Gastrocnemius medialis (tissue), 4 donors: ENCODE measurements at regions not wholly inside any gene's neighbourhood (a gene's known extent, or its start where the extent isn't known, plus 50 kb on each side); places are given as distances from the start of the nearest gene placed in this dataset.

Experiments used
- ATAC-seq, 2 donors: fragments of 150-250 bp; one replicate each; pipeline ENCODE4 v1.9.1; 2016
- DNase-seq, 2 donors: peaks; one replicate each; pipeline ENCODE4 v3.0.0-alpha.2; 2019
- H3K27ac ChIP-seq, 4 donors: fragments of 200-600 bp; sonication (generic); 1 replicate in 1 of 4; 2 replicates in 3 of 4; pipeline ENCODE4 v1.5.1; 2016 to 2018; ENCODE audit warnings: mild to moderate bottlenecking in 2 of 4, moderate library complexity in 1 of 4
- H3K27me3 ChIP-seq, 3 donors: fragments of 200-600 bp; sonication (generic) in 2 of 3; 1 replicate in 1 of 3; 2 replicates in 2 of 3; pipeline versions ENCODE4 v1.5.1 to v1.6.0; 2016 to 2019; ENCODE audit warnings: mild to moderate bottlenecking in 1 of 3, moderate library complexity in 1 of 3
- H3K36me3 ChIP-seq, 2 donors: fragments of 200-600 bp; sonication (generic) in 1 of 2; one replicate each; pipeline ENCODE4 v1.5.1; 2017 to 2018
- H3K4me1 ChIP-seq, 2 donors: fragments of 200-600 bp; sonication (generic) in 1 of 2; one replicate each; pipeline ENCODE4 v1.5.1; 2016 to 2017; ENCODE audit warnings: mild to moderate bottlenecking in 2 of 2
- H3K4me3 ChIP-seq, 4 donors: fragments of 200-600 bp; sonication (generic) in 3 of 4; 1 replicate in 1 of 4; 2 replicates in 3 of 4; pipeline ENCODE4 v1.5.1; 2016 to 2019; ENCODE audit warnings: mild to moderate bottlenecking in 2 of 4
- H3K9me3 ChIP-seq, 3 donors: fragments of 200-600 bp; sonication (generic) in 2 of 3; 1 replicate in 1 of 3; 2 replicates in 2 of 3; pipeline ENCODE4 v1.5.1; 2016 to 2019
- CTCF ChIP-seq, 5 experiments: fragments of 450-650 bp in 3 of 5; fragments of 200-600 bp in 2 of 5; sonication (generic) in 2 of 5; IDR thresholded peaks in 4 of 5; conservative IDR thresholded peaks in 1 of 5; 1 replicate in 4 of 5; 2 replicates in 1 of 5; pipeline ENCODE4 v1.5.1; 2016 to 2019; ENCODE audit warnings: antibody characterized with exemption in 5 of 5, mild to moderate bottlenecking in 3 of 5, moderate library complexity in 3 of 5
- POLR2A ChIP-seq, 2 donors: fragments of 450-650 bp; IDR thresholded peaks; one replicate each; pipeline ENCODE4 v1.6.1; 2017; ENCODE audit warnings: antibody characterized with exemption in 2 of 2, mild to moderate bottlenecking in 2 of 2, moderate library complexity in 2 of 2
- in situ Hi-C, 4 donors: fragments of 200-750 bp; cut with MboI; loops; one replicate each; pipeline versions ENCODE4 v1.15.0 to v1.8.0; 2017; ENCODE audit warnings: low sequenced_read_pairs in 4 of 4
- intact Hi-C: fragments of 100-400 bp; cut with DNase I; formaldehyde crosslinking; loops from one replicate; pipeline ENCODE4 v1.15.1; 2023; ENCODE audit warnings: low total_unique reads

GRCh38 chr6:131510094-131510493 lies 62.9 kb upstream of the ARG1 start:
- ATAC-seq (no peak), DNase-seq (no peak)
- no peak overlapping the region for H3K4me3 ChIP-seq
- no peak overlapping the region for H3K27ac ChIP-seq
- H3K36me3 ChIP-seq, result no peaks in the 10 kb centered on the region
- no peaks in the 10 kb centered on the region for H3K27me3 ChIP-seq
- no peaks in the 10 kb centered on the region for H3K4me1 ChIP-seq
- TF ChIP-seq POLR2A (IDR thresholded peaks at IDR 0.05) (no peak), CTCF (IDR thresholded peaks at IDR 0.05 in 4 of 5, conservative IDR thresholded peaks at IDR 0.05 in 1 of 5) (no peak)
- H3K9me3 ChIP-seq, result no peaks in the 10 kb centered on the region
- in situ Hi-C loops, result no loop called here
- intact Hi-C loops, result no loop called here

GRCh38 chr6:131510591-131510990 lies 62.4 kb upstream of the ARG1 start:
- ATAC-seq, result no peak
- TF ChIP-seq CTCF (IDR thresholded peaks at IDR 0.05 in 4 of 5, conservative IDR thresholded peaks at IDR 0.05 in 1 of 5) (no peak), POLR2A (IDR thresholded peaks at IDR 0.05) (no peak)
- in situ Hi-C loops (no loop called here), intact Hi-C loops (no loop called here)
- DNase-seq, result no peak
- H3K27ac ChIP-seq, result no peak overlapping the region
- no peaks in the 10 kb centered on the region for H3K4me1 ChIP-seq
- no peak overlapping the region for H3K4me3 ChIP-seq
- no peaks in the 10 kb centered on the region for H3K9me3 ChIP-seq
- H3K27me3 ChIP-seq, result no peaks in the 10 kb centered on the region
- no peaks in the 10 kb centered on the region for H3K36me3 ChIP-seq

- DNase-seq (no peak), ATAC-seq (no peak)
- no peak overlapping the region for H3K27ac ChIP-seq
- H3K27me3 ChIP-seq, result no peaks in the 10 kb centered on the region
- intact Hi-C loops, result no loop called here
- H3K9me3 ChIP-seq, result peaks cover 0 to 4% (median 0%) of the 10 kb centered on the region in 3 donors
- no peaks in the 10 kb centered on the region for H3K36me3 ChIP-seq
- no peak for TF ChIP-seq POLR2A (IDR thresholded peaks at IDR 0.05)
- TF ChIP-seq CTCF (IDR thresholded peaks at IDR 0.05 in 4 of 5, conservative IDR thresholded peaks at IDR 0.05 in 1 of 5), result no peak
- in situ Hi-C loops, result no loop called here
- no peaks in the 10 kb centered on the region for H3K4me1 ChIP-seq
- no peak overlapping the region for H3K4me3 ChIP-seq
Observed at GRCh38 chr6:131519670-131520436, 53.2 kb upstream of the ARG1 start.
